ENCODE measurements at regions not wholly inside any gene's neighbourhood (a gene's known extent, or its start where the extent isn't known, plus 50 kb on each side); places are given as distances from the start of the nearest gene placed in this dataset.

- DNase-seq (ENCODE audit: low read depth, low spot score), result no peak
- TF ChIP-seq CREM (IDR thresholded peaks at IDR 0.05; ENCODE audit: low read depth) (no peak), TARDBP (IDR thresholded peaks at IDR 0.05; ENCODE audit: borderline replicate concordance) (no peak), EGR1 (IDR thresholded peaks at IDR 0.05; ENCODE audit: borderline replicate concordance in 1 of 2, low read depth in 2 of 2, low read length in 2 of 2) (no peak), NFYA (IDR thresholded peaks at IDR 0.05; ENCODE audit: borderline replicate concordance, low read depth, low read length) (no peak), NR2C2 (IDR thresholded peaks at IDR 0.05; ENCODE audit: borderline replicate concordance, control insufficient read depth, insufficient read length, low read depth) (no peak), DPF2 (IDR thresholded peaks at IDR 0.05) (no peak), HCFC1 (IDR thresholded peaks at IDR 0.05; ENCODE audit: low read length) (no peak), SMAD1 (IDR thresholded peaks at IDR 0.05; ENCODE audit: low read depth, partially characterized antibody) (no peak), HDAC2 (IDR thresholded peaks at IDR 0.05) (no peak), PKNOX1 (IDR thresholded peaks at IDR 0.05) (no peak), IRF5 (IDR thresholded peaks at IDR 0.05; ENCODE audit: borderline replicate concordance) (no peak), IKZF2 (IDR thresholded peaks at IDR 0.05) (no peak), JUNB (IDR thresholded peaks at IDR 0.05) (no peak)
- TF ChIP-seq, protein P1, sequence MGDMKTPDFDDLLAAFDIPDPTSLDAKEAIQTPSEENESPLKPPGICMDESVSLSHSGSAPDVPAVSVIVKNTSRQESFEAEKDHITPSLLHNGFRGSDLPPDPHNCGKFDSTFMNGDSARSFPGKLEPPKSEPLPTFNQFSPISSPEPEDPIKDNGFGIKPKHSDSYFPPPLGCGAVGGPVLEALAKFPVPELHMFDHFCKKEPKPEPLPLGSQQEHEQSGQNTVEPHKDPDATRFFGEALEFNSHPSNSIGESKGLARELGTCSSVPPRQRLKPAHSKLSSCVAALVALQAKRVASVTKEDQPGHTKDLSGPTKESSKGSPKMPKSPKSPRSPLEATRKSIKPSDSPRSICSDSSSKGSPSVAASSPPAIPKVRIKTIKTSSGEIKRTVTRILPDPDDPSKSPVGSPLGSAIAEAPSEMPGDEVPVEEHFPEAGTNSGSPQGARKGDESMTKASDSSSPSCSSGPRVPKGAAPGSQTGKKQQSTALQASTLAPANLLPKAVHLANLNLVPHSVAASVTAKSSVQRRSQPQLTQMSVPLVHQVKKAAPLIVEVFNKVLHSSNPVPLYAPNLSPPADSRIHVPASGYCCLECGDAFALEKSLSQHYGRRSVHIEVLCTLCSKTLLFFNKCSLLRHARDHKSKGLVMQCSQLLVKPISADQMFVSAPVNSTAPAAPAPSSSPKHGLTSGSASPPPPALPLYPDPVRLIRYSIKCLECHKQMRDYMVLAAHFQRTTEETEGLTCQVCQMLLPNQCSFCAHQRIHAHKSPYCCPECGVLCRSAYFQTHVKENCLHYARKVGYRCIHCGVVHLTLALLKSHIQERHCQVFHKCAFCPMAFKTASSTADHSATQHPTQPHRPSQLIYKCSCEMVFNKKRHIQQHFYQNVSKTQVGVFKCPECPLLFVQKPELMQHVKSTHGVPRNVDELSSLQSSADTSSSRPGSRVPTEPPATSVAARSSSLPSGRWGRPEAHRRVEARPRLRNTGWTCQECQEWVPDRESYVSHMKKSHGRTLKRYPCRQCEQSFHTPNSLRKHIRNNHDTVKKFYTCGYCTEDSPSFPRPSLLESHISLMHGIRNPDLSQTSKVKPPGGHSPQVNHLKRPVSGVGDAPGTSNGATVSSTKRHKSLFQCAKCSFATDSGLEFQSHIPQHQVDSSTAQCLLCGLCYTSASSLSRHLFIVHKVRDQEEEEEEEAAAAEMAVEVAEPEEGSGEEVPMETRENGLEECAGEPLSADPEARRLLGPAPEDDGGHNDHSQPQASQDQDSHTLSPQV (IDR thresholded peaks at IDR 0.05), result no peak
- WGBS (ENCODE audit: insufficient coverage, insufficient replicate concordance, low lambda C conversion rate, missing lambda C conversion rate), result 50% methylated on average over 1 of the region's 1 CpG
- Histone ChIP-seq H3K9me3 (replicated peaks; ENCODE audit: control insufficient read depth, insufficient read depth, low read length) (no peaks in the 10 kb centered on the region), H3K4me3 (no peak overlapping the region), H2AFZ (ENCODE audit: control insufficient read depth, low read depth, low read length) (no peak overlapping the region), H3K79me2 (ENCODE audit: control insufficient read depth, insufficient read depth, low read length) (no peaks in the 10 kb centered on the region), H3K36me3 (ENCODE audit: control insufficient read depth in 2 of 2, insufficient read depth in 2 of 2, low read length in 1 of 2) (no peaks in the 10 kb centered on the region), H3K9ac (ENCODE audit: control insufficient read depth, insufficient read depth, low read length) (no peak overlapping the region), H3K27ac (ENCODE audit: control insufficient read depth, insufficient read depth) (no peak overlapping the region), H3K27me3 (replicated peaks in 1 of 2; ENCODE audit: control insufficient read depth in 2 of 2, insufficient read depth in 2 of 2, low read length in 1 of 2) (0 out of 4 replicates have a peak, but pooled peaks cover 0 to 1% of the 10 kb centered on the region in 2 experiments), H4K20me1 (ENCODE audit: control insufficient read depth, insufficient read depth) (no peaks in the 10 kb centered on the region), H3K4me1 (ENCODE audit: control insufficient read depth, insufficient read depth, low read length) (no peaks in the 10 kb centered on the region), H3K4me2 (ENCODE audit: control insufficient read depth, insufficient read depth) (no peak overlapping the region)
- ChIA-PET POLR2A (no interaction called here), CTCF (no interaction called here), SMC1A (ENCODE audit: uncharacterized antibody, unreplicated experiment) (no interaction called here), RAD21 (ENCODE audit: unreplicated experiment) (no interaction called here)
- BruUV-seq (replicated peaks), result no TSS peak
- ATAC-seq, result no peak
- intact Hi-C loops (cut with micrococcal nuclease; ENCODE audit: unreplicated experiment), result no loop called here
- in situ Hi-C loops (cut with MboI), result no loop called here
- FAIRE-seq, result no peak
These were observed 190.9 kb upstream of the FOXA2 start for GRCh38 chr20:22775256-22775655.

Data from GM12878 (cell line).